ENCODE measurements at regions not wholly inside any gene's neighbourhood (a gene's known extent, or its start where the extent isn't known, plus 50 kb on each side); places are given as distances from the start of the nearest gene placed in this dataset.
"Not testable (repeated sequence)": the region's sequence is repeated elsewhere in the genome, so short reads cannot be mapped to it uniquely, and the experiment has no call there.

GRCh38 chrX:130507015-130507414 lies 105.2 kb downstream of the RBMX2 start:
- H3K27ac Mint-ChIP-seq (ENCODE audit: low read depth, unreplicated experiment): no peak overlapping the region
- H3K9me3 Mint-ChIP-seq (ENCODE audit: unreplicated experiment): no peaks in the 10 kb centered on the region
- no TSS peak for BruUV-seq (replicated peaks)
- no peaks in the 10 kb centered on the region for H3K27me3 Mint-ChIP-seq (ENCODE audit: insufficient read depth, unreplicated experiment)
- TF ChIP-seq, protein P1, sequence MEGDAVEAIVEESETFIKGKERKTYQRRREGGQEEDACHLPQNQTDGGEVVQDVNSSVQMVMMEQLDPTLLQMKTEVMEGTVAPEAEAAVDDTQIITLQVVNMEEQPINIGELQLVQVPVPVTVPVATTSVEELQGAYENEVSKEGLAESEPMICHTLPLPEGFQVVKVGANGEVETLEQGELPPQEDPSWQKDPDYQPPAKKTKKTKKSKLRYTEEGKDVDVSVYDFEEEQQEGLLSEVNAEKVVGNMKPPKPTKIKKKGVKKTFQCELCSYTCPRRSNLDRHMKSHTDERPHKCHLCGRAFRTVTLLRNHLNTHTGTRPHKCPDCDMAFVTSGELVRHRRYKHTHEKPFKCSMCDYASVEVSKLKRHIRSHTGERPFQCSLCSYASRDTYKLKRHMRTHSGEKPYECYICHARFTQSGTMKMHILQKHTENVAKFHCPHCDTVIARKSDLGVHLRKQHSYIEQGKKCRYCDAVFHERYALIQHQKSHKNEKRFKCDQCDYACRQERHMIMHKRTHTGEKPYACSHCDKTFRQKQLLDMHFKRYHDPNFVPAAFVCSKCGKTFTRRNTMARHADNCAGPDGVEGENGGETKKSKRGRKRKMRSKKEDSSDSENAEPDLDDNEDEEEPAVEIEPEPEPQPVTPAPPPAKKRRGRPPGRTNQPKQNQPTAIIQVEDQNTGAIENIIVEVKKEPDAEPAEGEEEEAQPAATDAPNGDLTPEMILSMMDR (IDR thresholded peaks at IDR 0.05; ENCODE audit: unreplicated experiment): no peak
- ChIA-PET CTCF (no interaction called here), POLR2A (interaction anchor here (0.6 kb wide), 1 partner anchor 1104 kb away, joined by 3 read pairs; no protein-coding TSS in a partner anchor)
- H3K4me3 Mint-ChIP-seq (ENCODE audit: unreplicated experiment): no peak overlapping the region
- H3K4me1 Mint-ChIP-seq (ENCODE audit: insufficient read depth, unreplicated experiment): no peaks in the 10 kb centered on the region
- intact Hi-C loops (cut with micrococcal nuclease): no loop called here
- no peaks in the 10 kb centered on the region for H3K36me3 Mint-ChIP-seq (ENCODE audit: insufficient read depth, unreplicated experiment)
- DNase-seq (ENCODE audit: unreplicated experiment): no peak

- POLR2A ChIA-PET; H3K4me1 Mint-ChIP-seq (ENCODE audit: insufficient read depth, unreplicated experiment); H3K4me3 Mint-ChIP-seq (ENCODE audit: unreplicated experiment); H3K9me3 Mint-ChIP-seq (ENCODE audit: unreplicated experiment); H3K36me3 Mint-ChIP-seq (ENCODE audit: insufficient read depth, unreplicated experiment); H3K27me3 Mint-ChIP-seq (ENCODE audit: insufficient read depth, unreplicated experiment); H3K27ac Mint-ChIP-seq (ENCODE audit: low read depth, unreplicated experiment); intact Hi-C loops (cut with micrococcal nuclease); BruUV-seq (replicated peaks); DNase-seq (ENCODE audit: unreplicated experiment): not testable (repeated sequence)
- CTCF ChIA-PET: interaction anchor here (1.3 kb wide), 1 partner anchor 404 kb away, joined by 4 read pairs; no protein-coding TSS in a partner anchor
These were observed 110.7 kb downstream of the RBMX2 start for GRCh38 chrX:130512534-130512933.

DNA sequence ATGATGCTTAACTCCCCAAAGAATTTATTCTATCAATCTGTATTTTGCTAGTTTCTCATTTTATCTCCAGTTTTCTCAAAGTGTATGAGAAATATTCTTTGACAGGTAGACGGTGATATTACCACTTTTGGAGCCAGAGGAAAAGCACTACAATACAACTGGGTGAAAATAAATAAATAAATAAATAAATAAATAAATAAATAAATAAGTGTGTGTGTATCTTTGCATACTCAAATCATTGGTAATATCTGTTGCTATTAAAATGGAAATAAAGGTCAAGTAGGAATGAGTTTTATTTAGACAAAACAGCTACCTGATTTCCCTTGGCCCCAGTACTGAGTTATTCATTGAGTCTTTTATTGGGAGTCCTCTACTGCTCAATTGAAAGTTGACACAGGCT lies 114.3 kb downstream of the RBMX2 start:
- Mint-ChIP-seq H3K27me3 (ENCODE audit: insufficient read depth, unreplicated experiment) (no peaks in the 10 kb centered on the region), H3K4me3 (ENCODE audit: unreplicated experiment) (no peak overlapping the region), H3K27ac (ENCODE audit: low read depth, unreplicated experiment) (no peak overlapping the region), H3K9me3 (ENCODE audit: unreplicated experiment) (no peaks in the 10 kb centered on the region), H3K36me3 (ENCODE audit: insufficient read depth, unreplicated experiment) (no peaks in the 10 kb centered on the region), H3K4me1 (ENCODE audit: insufficient read depth, unreplicated experiment) (no peaks in the 10 kb centered on the region)
- DNase-seq (ENCODE audit: unreplicated experiment): no peak
- ChIA-PET POLR2A (no interaction called here), CTCF (no interaction called here)
- intact Hi-C loops (cut with micrococcal nuclease): no loop called here
- TF ChIP-seq, protein P1 (IDR thresholded peaks at IDR 0.05; ENCODE audit: unreplicated experiment): no peak
- BruUV-seq (replicated peaks): no TSS peak

- BruUV-seq (replicated peaks): no TSS peak
- Mint-ChIP-seq H3K27ac (ENCODE audit: low read depth, unreplicated experiment) (no peak overlapping the region), H3K36me3 (ENCODE audit: insufficient read depth, unreplicated experiment) (no peaks in the 10 kb centered on the region), H3K9me3 (ENCODE audit: unreplicated experiment) (no peaks in the 10 kb centered on the region), H3K4me3 (ENCODE audit: unreplicated experiment) (no peak overlapping the region), H3K4me1 (ENCODE audit: insufficient read depth, unreplicated experiment) (no peaks in the 10 kb centered on the region), H3K27me3 (ENCODE audit: insufficient read depth, unreplicated experiment) (peaks cover 11% of the 10 kb centered on the region)
- no peak for DNase-seq (ENCODE audit: unreplicated experiment)
- intact Hi-C loops (cut with micrococcal nuclease): no loop called here
- TF ChIP-seq, protein P1 (IDR thresholded peaks at IDR 0.05; ENCODE audit: unreplicated experiment): no peak
- CTCF ChIA-PET: interaction anchor here (1.2 kb wide), 1 partner anchor 15 kb away, joined by 4 read pairs; no protein-coding TSS in a partner anchor
- POLR2A ChIA-PET: interaction anchor here (0.6 kb wide), 1 partner anchor 122 kb away, joined by 3 read pairs; no protein-coding TSS in a partner anchor
These were observed 121.9 kb downstream of the RBMX2 start for GRCh38 chrX:130523460-130524394.

All from MCF 10A (cell line).